ENCODE measurements at regions not wholly inside any gene's neighbourhood (a gene's known extent, or its start where the extent isn't known, plus 50 kb on each side); places are given as distances from the start of the nearest gene placed in this dataset.
"Not testable (repeated sequence)": the region's sequence is repeated elsewhere in the genome, so short reads cannot be mapped to it uniquely, and the experiment has no call there.

- not testable (repeated sequence) for H3K9ac ChIP-seq (ENCODE audit: low read depth in 1 of 2, low read length in 2 of 2); H3K9me3 ChIP-seq (ENCODE audit: control insufficient read depth in 2 of 2, low read length in 2 of 2); H3K27me3 ChIP-seq (ENCODE audit: control insufficient read depth in 2 of 2, insufficient read depth in 2 of 2, low read length in 2 of 2); H3K4me1 ChIP-seq (ENCODE audit: control insufficient read depth in 2 of 2, insufficient read depth in 2 of 2, low read length in 2 of 2); H3K36me3 ChIP-seq (ENCODE audit: control insufficient read depth in 2 of 2, insufficient read depth in 2 of 2, low read length in 2 of 2); H3K4me3 ChIP-seq (ENCODE audit: low read length in 2 of 2)
- H3K27ac ChIP-seq (ENCODE audit: low read depth in 2 of 2, low read length in 2 of 2) = peak overlapping the region; percentile 16 to 45
Measured at GRCh38 chr1:228949617-228950016, 214.3 kb downstream of the RHOU start.

- Histone ChIP-seq H3K27me3 (ENCODE audit: control insufficient read depth in 2 of 2, insufficient read depth in 2 of 2, low read length in 2 of 2) (no peaks in the 10 kb centered on the region), H3K9me3 (ENCODE audit: control insufficient read depth in 2 of 2, low read length in 2 of 2) (no peaks in the 10 kb centered on the region), H3K4me1 (ENCODE audit: control insufficient read depth in 2 of 2, insufficient read depth in 2 of 2, low read length in 2 of 2) (no peaks in the 10 kb centered on the region), H3K27ac (ENCODE audit: low read depth in 2 of 2, low read length in 2 of 2) (no peak overlapping the region), H3K9ac (ENCODE audit: low read depth in 1 of 2, low read length in 2 of 2) (no peak overlapping the region), H3K36me3 (ENCODE audit: control insufficient read depth in 2 of 2, insufficient read depth in 2 of 2, low read length in 2 of 2) (no peaks in the 10 kb centered on the region), H3K4me3 (ENCODE audit: low read length in 2 of 2) (no peak overlapping the region)
Measured at GRCh38 chr1:228953207-228953606, 217.9 kb downstream of the RHOU start.

- not testable (repeated sequence) for H3K9me3 ChIP-seq (ENCODE audit: control insufficient read depth in 2 of 2, low read length in 2 of 2); H3K4me3 ChIP-seq (ENCODE audit: low read length in 2 of 2); H3K9ac ChIP-seq (ENCODE audit: low read depth in 1 of 2, low read length in 2 of 2); H3K36me3 ChIP-seq (ENCODE audit: control insufficient read depth in 2 of 2, insufficient read depth in 2 of 2, low read length in 2 of 2); H3K27ac ChIP-seq (ENCODE audit: low read depth in 2 of 2, low read length in 2 of 2); H3K4me1 ChIP-seq (ENCODE audit: control insufficient read depth in 2 of 2, insufficient read depth in 2 of 2, low read length in 2 of 2); H3K27me3 ChIP-seq (ENCODE audit: control insufficient read depth in 2 of 2, insufficient read depth in 2 of 2, low read length in 2 of 2)
Measured at GRCh38 chr1:228953808-228954207, 218.5 kb downstream of the RHOU start.

GRCh38 chr1:228955691-228956090 is 220.4 kb downstream of the RHOU start:
- no peak overlapping the region for H3K27ac ChIP-seq (ENCODE audit: low read depth in 2 of 2, low read length in 2 of 2)
- H3K4me3 ChIP-seq (ENCODE audit: low read length in 2 of 2) = no peak overlapping the region
- H3K9ac ChIP-seq (ENCODE audit: low read depth in 1 of 2, low read length in 2 of 2) = no peak overlapping the region
- no peaks in the 10 kb centered on the region for H3K9me3 ChIP-seq (ENCODE audit: control insufficient read depth in 2 of 2, low read length in 2 of 2)
- no peaks in the 10 kb centered on the region for H3K36me3 ChIP-seq (ENCODE audit: control insufficient read depth in 2 of 2, insufficient read depth in 2 of 2, low read length in 2 of 2)
- no peaks in the 10 kb centered on the region for H3K4me1 ChIP-seq (ENCODE audit: control insufficient read depth in 2 of 2, insufficient read depth in 2 of 2, low read length in 2 of 2)
- no peaks in the 10 kb centered on the region for H3K27me3 ChIP-seq (ENCODE audit: control insufficient read depth in 2 of 2, insufficient read depth in 2 of 2, low read length in 2 of 2)

GRCh38 chr1:228956864-228957263 is 221.6 kb downstream of the RHOU start:
- no peak overlapping the region for H3K27ac ChIP-seq (ENCODE audit: low read depth in 2 of 2, low read length in 2 of 2)
- no peak overlapping the region for H3K4me3 ChIP-seq (ENCODE audit: low read length in 2 of 2)
- no peaks in the 10 kb centered on the region for H3K27me3 ChIP-seq (ENCODE audit: control insufficient read depth in 2 of 2, insufficient read depth in 2 of 2, low read length in 2 of 2)

GRCh38 chr1:228957535-228957934 is 222.3 kb downstream of the RHOU start:
- H3K27ac ChIP-seq (ENCODE audit: low read depth in 2 of 2, low read length in 2 of 2) = no peak overlapping the region

More at GRCh38 chr1:228956864-228957263, 221.6 kb downstream of the RHOU start:
- no peak overlapping the region for H3K9ac ChIP-seq (ENCODE audit: low read depth in 1 of 2, low read length in 2 of 2)
- H3K36me3 ChIP-seq (ENCODE audit: control insufficient read depth in 2 of 2, insufficient read depth in 2 of 2, low read length in 2 of 2) = no peaks in the 10 kb centered on the region
- H3K4me1 ChIP-seq (ENCODE audit: control insufficient read depth in 2 of 2, insufficient read depth in 2 of 2, low read length in 2 of 2) = no peaks in the 10 kb centered on the region
- H3K9me3 ChIP-seq (ENCODE audit: control insufficient read depth in 2 of 2, low read length in 2 of 2) = no peaks in the 10 kb centered on the region

GRCh38 chr1:228958121-228958520 is 222.8 kb downstream of the RHOU start:
- Histone ChIP-seq H3K36me3 (ENCODE audit: control insufficient read depth in 2 of 2, insufficient read depth in 2 of 2, low read length in 2 of 2) (no peaks in the 10 kb centered on the region), H3K9ac (ENCODE audit: low read depth in 1 of 2, low read length in 2 of 2) (no peak overlapping the region), H3K27ac (ENCODE audit: low read depth in 2 of 2, low read length in 2 of 2) (no peak overlapping the region), H3K4me1 (ENCODE audit: control insufficient read depth in 2 of 2, insufficient read depth in 2 of 2, low read length in 2 of 2) (no peaks in the 10 kb centered on the region), H3K4me3 (ENCODE audit: low read length in 2 of 2) (no peak overlapping the region), H3K9me3 (ENCODE audit: control insufficient read depth in 2 of 2, low read length in 2 of 2) (no peaks in the 10 kb centered on the region), H3K27me3 (ENCODE audit: control insufficient read depth in 2 of 2, insufficient read depth in 2 of 2, low read length in 2 of 2) (no peaks in the 10 kb centered on the region)

More at GRCh38 chr1:228957535-228957934, 222.3 kb downstream of the RHOU start:
- no peaks in the 10 kb centered on the region for H3K36me3 ChIP-seq (ENCODE audit: control insufficient read depth in 2 of 2, insufficient read depth in 2 of 2, low read length in 2 of 2)
- H3K27me3 ChIP-seq (ENCODE audit: control insufficient read depth in 2 of 2, insufficient read depth in 2 of 2, low read length in 2 of 2) = no peaks in the 10 kb centered on the region
- no peaks in the 10 kb centered on the region for H3K4me1 ChIP-seq (ENCODE audit: control insufficient read depth in 2 of 2, insufficient read depth in 2 of 2, low read length in 2 of 2)
- H3K9ac ChIP-seq (ENCODE audit: low read depth in 1 of 2, low read length in 2 of 2) = no peak overlapping the region
- H3K4me3 ChIP-seq (ENCODE audit: low read length in 2 of 2) = no peak overlapping the region
- H3K9me3 ChIP-seq (ENCODE audit: control insufficient read depth in 2 of 2, low read length in 2 of 2) = no peaks in the 10 kb centered on the region

- Histone ChIP-seq H3K27ac (ENCODE audit: low read depth in 2 of 2, low read length in 2 of 2) (no peak overlapping the region), H3K4me3 (ENCODE audit: low read length in 2 of 2) (no peak overlapping the region), H3K4me1 (ENCODE audit: control insufficient read depth in 2 of 2, insufficient read depth in 2 of 2, low read length in 2 of 2) (no peaks in the 10 kb centered on the region), H3K9ac (ENCODE audit: low read depth in 1 of 2, low read length in 2 of 2) (no peak overlapping the region), H3K27me3 (ENCODE audit: control insufficient read depth in 2 of 2, insufficient read depth in 2 of 2, low read length in 2 of 2) (no peaks in the 10 kb centered on the region), H3K9me3 (ENCODE audit: control insufficient read depth in 2 of 2, low read length in 2 of 2) (no peaks in the 10 kb centered on the region), H3K36me3 (ENCODE audit: control insufficient read depth in 2 of 2, insufficient read depth in 2 of 2, low read length in 2 of 2) (no peaks in the 10 kb centered on the region)
Measured at GRCh38 chr1:228958741-228959140, 223.5 kb downstream of the RHOU start.

- H3K27me3 ChIP-seq (ENCODE audit: control insufficient read depth in 2 of 2, insufficient read depth in 2 of 2, low read length in 2 of 2) = no peaks in the 10 kb centered on the region
- H3K4me1 ChIP-seq (ENCODE audit: control insufficient read depth in 2 of 2, insufficient read depth in 2 of 2, low read length in 2 of 2) = no peaks in the 10 kb centered on the region
- no peak overlapping the region for H3K9ac ChIP-seq (ENCODE audit: low read depth in 1 of 2, low read length in 2 of 2)
- no peak overlapping the region for H3K4me3 ChIP-seq (ENCODE audit: low read length in 2 of 2)
- H3K9me3 ChIP-seq (ENCODE audit: control insufficient read depth in 2 of 2, low read length in 2 of 2) = no peaks in the 10 kb centered on the region
- no peak overlapping the region for H3K27ac ChIP-seq (ENCODE audit: low read depth in 2 of 2, low read length in 2 of 2)
- no peaks in the 10 kb centered on the region for H3K36me3 ChIP-seq (ENCODE audit: control insufficient read depth in 2 of 2, insufficient read depth in 2 of 2, low read length in 2 of 2)
Measured at GRCh38 chr1:228960705-228961104, 225.4 kb downstream of the RHOU start.

- no peaks in the 10 kb centered on the region for H3K27me3 ChIP-seq (ENCODE audit: control insufficient read depth in 2 of 2, insufficient read depth in 2 of 2, low read length in 2 of 2)
- no peak overlapping the region for H3K27ac ChIP-seq (ENCODE audit: low read depth in 2 of 2, low read length in 2 of 2)
- H3K4me3 ChIP-seq (ENCODE audit: low read length in 2 of 2) = no peak overlapping the region
- no peak overlapping the region for H3K9ac ChIP-seq (ENCODE audit: low read depth in 1 of 2, low read length in 2 of 2)
- no peaks in the 10 kb centered on the region for H3K36me3 ChIP-seq (ENCODE audit: control insufficient read depth in 2 of 2, insufficient read depth in 2 of 2, low read length in 2 of 2)
- no peaks in the 10 kb centered on the region for H3K4me1 ChIP-seq (ENCODE audit: control insufficient read depth in 2 of 2, insufficient read depth in 2 of 2, low read length in 2 of 2)
- H3K9me3 ChIP-seq (ENCODE audit: control insufficient read depth in 2 of 2, low read length in 2 of 2) = no peaks in the 10 kb centered on the region
Measured at GRCh38 chr1:228961511-228961910, 226.2 kb downstream of the RHOU start.

GRCh38 chr1:228963795-228964177 is 228.5 kb downstream of the RHOU start:
- Histone ChIP-seq H3K4me1 (ENCODE audit: control insufficient read depth in 2 of 2, insufficient read depth in 2 of 2, low read length in 2 of 2) (no peaks in the 10 kb centered on the region), H3K27me3 (ENCODE audit: control insufficient read depth in 2 of 2, insufficient read depth in 2 of 2, low read length in 2 of 2) (no peaks in the 10 kb centered on the region), H3K27ac (ENCODE audit: low read depth in 2 of 2, low read length in 2 of 2) (peak overlapping the region in 1 of 2 donors; percentile 41), H3K9me3 (ENCODE audit: control insufficient read depth in 2 of 2, low read length in 2 of 2) (no peaks in the 10 kb centered on the region), H3K9ac (ENCODE audit: low read depth in 1 of 2, low read length in 2 of 2) (no peak overlapping the region), H3K36me3 (ENCODE audit: control insufficient read depth in 2 of 2, insufficient read depth in 2 of 2, low read length in 2 of 2) (no peaks in the 10 kb centered on the region), H3K4me3 (ENCODE audit: low read length in 2 of 2) (no peak overlapping the region)
